Suprapubic skin (tissue), 3 donors: ENCODE measurements at regions not wholly inside any gene's neighbourhood (a gene's known extent, or its start where the extent isn't known, plus 50 kb on each side); places are given as distances from the start of the nearest gene placed in this dataset.

Experiments
- CTCF ChIP-seq, 2 donors: fragments of 200-600 bp in 1 of 2; fragments of 450-650 bp in 1 of 2; sonication (generic) in 1 of 2; IDR thresholded peaks; one replicate each; pipeline ENCODE4 v1.5.1; 2016 to 2019; ENCODE audit warnings: antibody characterized with exemption in 2 of 2, mild to moderate bottlenecking in 1 of 2, moderate library complexity in 1 of 2
- EP300 ChIP-seq: sonication (generic); formaldehyde crosslinking; IDR thresholded peaks from one replicate; pipeline ENCODE4 v1.6.1; 2017; ENCODE audit warnings: antibody characterized with exemption
- POLR2A ChIP-seq, 2 donors: fragments of 450-650 bp; IDR thresholded peaks; one replicate each; pipeline ENCODE4 v1.6.1; 2017; ENCODE audit warnings: antibody characterized with exemption in 2 of 2, mild to moderate bottlenecking in 2 of 2, moderate library complexity in 2 of 2

- TF ChIP-seq POLR2A (IDR thresholded peaks at IDR 0.05) (no peak), CTCF (IDR thresholded peaks at IDR 0.05) (no peak), EP300 (no peak)
Measured at GRCh38 chr1:240701412-240701811, 89.5 kb upstream of the GREM2 start.
